ENCODE measurements at regions not wholly inside any gene's neighbourhood (a gene's known extent, or its start where the extent isn't known, plus 50 kb on each side); places are given as distances from the start of the nearest gene placed in this dataset.
A peak's percentile ranks its signal among the peaks of the same experiment; 100 is the strongest.

DNA sequence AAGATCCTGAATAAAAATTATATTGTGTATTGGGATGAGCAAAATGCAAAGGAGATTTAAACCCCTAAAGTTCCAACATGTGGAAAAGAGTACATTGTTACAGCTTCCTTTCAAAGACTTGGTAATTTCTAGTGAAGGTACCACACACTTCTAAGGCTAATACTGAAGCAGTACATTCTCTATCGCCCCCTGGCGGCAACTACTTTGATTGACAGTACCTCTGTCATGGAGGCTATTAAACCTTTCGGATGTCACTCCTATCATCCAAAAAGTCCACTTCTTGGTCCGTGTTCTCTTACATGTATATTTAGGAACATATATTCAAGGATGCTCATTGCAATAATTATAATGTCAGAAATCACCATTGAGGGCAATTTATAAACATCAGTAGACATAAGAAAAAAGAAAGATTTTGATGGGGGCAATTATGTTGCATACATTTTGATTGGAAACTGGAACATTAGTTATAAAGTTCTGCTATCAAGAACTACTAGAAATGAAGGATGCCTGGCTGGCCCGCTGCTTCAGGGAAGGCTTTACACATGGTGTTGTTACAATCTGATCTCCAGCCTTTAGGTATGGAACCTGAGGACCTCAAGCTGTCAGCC lies 601.6 kb downstream of the CPS1 start:
- WGBS, 2 donors, result 24 to 27% methylated on average over 5 of the region's 5 CpGs
- Histone ChIP-seq H3K4me3 (no peak overlapping the region), H3K27ac (no peak overlapping the region), H3K27me3 (no peaks in the 10 kb centered on the region), H3K36me3 (no peaks in the 10 kb centered on the region), H3K4me1 (no peaks in the 10 kb centered on the region), H3K9me3 (no peaks in the 10 kb centered on the region)
- DNase-seq (ENCODE audit: low spot score in 2 of 2), result peak; percentile 71 to 85
- no peak for TF ChIP-seq EP300 (IDR thresholded peaks at IDR 0.05)
- no peak for TF ChIP-seq POLR2A (IDR thresholded peaks at IDR 0.05)
- TF ChIP-seq, protein P1, sequence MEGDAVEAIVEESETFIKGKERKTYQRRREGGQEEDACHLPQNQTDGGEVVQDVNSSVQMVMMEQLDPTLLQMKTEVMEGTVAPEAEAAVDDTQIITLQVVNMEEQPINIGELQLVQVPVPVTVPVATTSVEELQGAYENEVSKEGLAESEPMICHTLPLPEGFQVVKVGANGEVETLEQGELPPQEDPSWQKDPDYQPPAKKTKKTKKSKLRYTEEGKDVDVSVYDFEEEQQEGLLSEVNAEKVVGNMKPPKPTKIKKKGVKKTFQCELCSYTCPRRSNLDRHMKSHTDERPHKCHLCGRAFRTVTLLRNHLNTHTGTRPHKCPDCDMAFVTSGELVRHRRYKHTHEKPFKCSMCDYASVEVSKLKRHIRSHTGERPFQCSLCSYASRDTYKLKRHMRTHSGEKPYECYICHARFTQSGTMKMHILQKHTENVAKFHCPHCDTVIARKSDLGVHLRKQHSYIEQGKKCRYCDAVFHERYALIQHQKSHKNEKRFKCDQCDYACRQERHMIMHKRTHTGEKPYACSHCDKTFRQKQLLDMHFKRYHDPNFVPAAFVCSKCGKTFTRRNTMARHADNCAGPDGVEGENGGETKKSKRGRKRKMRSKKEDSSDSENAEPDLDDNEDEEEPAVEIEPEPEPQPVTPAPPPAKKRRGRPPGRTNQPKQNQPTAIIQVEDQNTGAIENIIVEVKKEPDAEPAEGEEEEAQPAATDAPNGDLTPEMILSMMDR (IDR thresholded peaks at IDR 0.05), result peak; percentile 63 to 86 (median 72)

DNA sequence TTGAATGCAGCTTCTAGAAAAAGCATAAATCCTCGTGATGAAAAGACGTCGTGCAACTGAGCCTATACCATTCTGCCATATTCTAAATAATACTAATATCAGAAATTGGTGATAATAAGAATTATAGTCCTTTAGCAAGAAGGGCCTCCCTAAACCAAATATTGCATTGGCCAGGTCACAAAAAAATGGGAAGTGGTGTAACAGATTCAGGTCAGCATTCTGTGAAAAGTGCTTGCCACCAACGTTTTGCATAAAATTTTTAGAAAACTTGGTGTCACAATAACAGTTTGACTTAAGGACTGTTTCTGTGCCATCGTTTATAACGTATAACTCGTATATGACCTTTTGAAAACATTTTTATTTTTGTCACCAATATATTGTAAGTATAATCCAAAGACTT lies 603.6 kb downstream of the CPS1 start:
- no peaks in the 10 kb centered on the region for H3K9me3 ChIP-seq
- TF ChIP-seq POLR2A (IDR thresholded peaks at IDR 0.05), result no peak
- no peak for TF ChIP-seq EP300 (IDR thresholded peaks at IDR 0.05)
- TF ChIP-seq, protein P1 (IDR thresholded peaks at IDR 0.05), result no peak
- 75 to 77% methylated on average over 7 of the region's 7 CpGs for WGBS, 2 donors
- no peak overlapping the region for H3K4me3 ChIP-seq
- H3K27ac ChIP-seq, result no peak overlapping the region
- no peak for DNase-seq (ENCODE audit: low spot score in 2 of 2)
- H3K36me3 ChIP-seq, result no peaks in the 10 kb centered on the region
- no peaks in the 10 kb centered on the region for H3K4me1 ChIP-seq
- H3K27me3 ChIP-seq, result no peaks in the 10 kb centered on the region

DNA sequence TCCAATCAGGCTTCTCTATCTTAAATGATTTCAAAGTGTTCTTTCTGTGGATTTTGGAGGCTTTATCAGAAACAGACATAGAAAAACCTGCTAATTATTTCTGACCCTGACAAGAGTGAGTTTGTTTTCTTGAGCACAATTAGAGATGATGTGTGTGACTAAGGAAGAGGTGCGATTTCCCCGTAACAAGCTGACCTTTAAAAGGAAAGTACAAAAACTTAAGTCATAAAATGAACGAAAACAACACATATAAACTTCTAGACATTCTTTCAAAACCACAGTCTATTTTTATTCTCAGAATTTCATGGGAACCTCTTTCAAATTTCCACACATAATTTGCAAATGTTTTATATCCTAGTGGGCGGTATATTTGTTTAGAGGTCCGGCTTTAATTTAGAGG lies 604.8 kb downstream of the CPS1 start:
- H3K27me3 ChIP-seq, result no peaks in the 10 kb centered on the region
- TF ChIP-seq, protein P1 (IDR thresholded peaks at IDR 0.05), result no peak
- TF ChIP-seq POLR2A (IDR thresholded peaks at IDR 0.05), result no peak
- TF ChIP-seq EP300 (IDR thresholded peaks at IDR 0.05), result no peak
- no peak overlapping the region for H3K27ac ChIP-seq
- no peaks in the 10 kb centered on the region for H3K9me3 ChIP-seq
- DNase-seq (ENCODE audit: low spot score in 2 of 2), result no peak
- H3K4me3 ChIP-seq, result no peak overlapping the region
- no peaks in the 10 kb centered on the region for H3K36me3 ChIP-seq
- no peaks in the 10 kb centered on the region for H3K4me1 ChIP-seq
- 46 to 50% methylated on average over 5 of the region's 5 CpGs for WGBS, 2 donors

DNA sequence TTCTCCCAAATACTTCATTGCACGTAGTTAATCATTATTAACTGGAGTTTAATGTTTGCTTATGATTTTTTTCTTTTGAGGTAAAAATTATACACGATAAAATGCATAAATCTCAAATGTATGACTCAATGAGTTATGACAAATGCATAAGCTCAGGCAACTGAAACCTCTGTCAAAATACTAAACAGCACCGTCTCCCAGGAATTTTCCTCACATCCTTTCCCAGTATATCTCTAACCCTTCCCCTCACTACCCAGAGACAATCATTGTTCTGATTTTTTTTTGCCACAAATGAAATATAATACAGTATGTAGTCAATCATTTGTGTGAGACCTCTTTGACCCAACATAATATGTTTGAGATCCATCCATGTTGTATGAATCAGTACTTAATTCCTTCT lies 606.5 kb downstream of the CPS1 start:
- H3K27ac ChIP-seq, result no peak overlapping the region
- TF ChIP-seq, protein P1 (IDR thresholded peaks at IDR 0.05), result no peak
- TF ChIP-seq EP300 (IDR thresholded peaks at IDR 0.05) (no peak), POLR2A (IDR thresholded peaks at IDR 0.05) (no peak)
- no peak for DNase-seq (ENCODE audit: low spot score in 2 of 2)
- H3K4me3 ChIP-seq, result no peak overlapping the region
- H3K36me3 ChIP-seq, result no peaks in the 10 kb centered on the region
- 72 to 75% methylated on average over 3 of the region's 3 CpGs for WGBS, 2 donors
- H3K4me1 ChIP-seq, result no peaks in the 10 kb centered on the region
- H3K9me3 ChIP-seq, result no peaks in the 10 kb centered on the region
- H3K27me3 ChIP-seq, result no peaks in the 10 kb centered on the region

- H3K4me3 ChIP-seq, result no peak overlapping the region
These were observed 614.4 kb downstream of the CPS1 start for GRCh38 chr2:211170843-211171242.

More at GRCh38 chr2:211170843-211171242, 614.4 kb downstream of the CPS1 start:
- Histone ChIP-seq H3K27ac (no peak overlapping the region), H3K36me3 (no peaks in the 10 kb centered on the region), H3K27me3 (no peaks in the 10 kb centered on the region), H3K4me1 (no peaks in the 10 kb centered on the region), H3K9me3 (no peaks in the 10 kb centered on the region)
- TF ChIP-seq POLR2A (IDR thresholded peaks at IDR 0.05), result no peak
- no peak for TF ChIP-seq EP300 (IDR thresholded peaks at IDR 0.05)
- TF ChIP-seq, protein P1 (IDR thresholded peaks at IDR 0.05), result no peak
- no peak for DNase-seq (ENCODE audit: low spot score in 2 of 2)
- 89 to 98% methylated on average over 4 of the region's 4 CpGs for WGBS, 2 donors
